NOMO-1 (cell line): ENCODE measurements at regions not wholly inside any gene's neighbourhood (a gene's known extent, or its start where the extent isn't known, plus 50 kb on each side); places are given as distances from the start of the nearest gene placed in this dataset.

Source experiments
- DNase-seq, 2 experiments: peaks; one replicate each; lab custom pipeline; 2025; ENCODE audit not compliant: unreplicated experiment in 2 of 2; lab: John Stamatoyannopoulos, UW

DNA sequence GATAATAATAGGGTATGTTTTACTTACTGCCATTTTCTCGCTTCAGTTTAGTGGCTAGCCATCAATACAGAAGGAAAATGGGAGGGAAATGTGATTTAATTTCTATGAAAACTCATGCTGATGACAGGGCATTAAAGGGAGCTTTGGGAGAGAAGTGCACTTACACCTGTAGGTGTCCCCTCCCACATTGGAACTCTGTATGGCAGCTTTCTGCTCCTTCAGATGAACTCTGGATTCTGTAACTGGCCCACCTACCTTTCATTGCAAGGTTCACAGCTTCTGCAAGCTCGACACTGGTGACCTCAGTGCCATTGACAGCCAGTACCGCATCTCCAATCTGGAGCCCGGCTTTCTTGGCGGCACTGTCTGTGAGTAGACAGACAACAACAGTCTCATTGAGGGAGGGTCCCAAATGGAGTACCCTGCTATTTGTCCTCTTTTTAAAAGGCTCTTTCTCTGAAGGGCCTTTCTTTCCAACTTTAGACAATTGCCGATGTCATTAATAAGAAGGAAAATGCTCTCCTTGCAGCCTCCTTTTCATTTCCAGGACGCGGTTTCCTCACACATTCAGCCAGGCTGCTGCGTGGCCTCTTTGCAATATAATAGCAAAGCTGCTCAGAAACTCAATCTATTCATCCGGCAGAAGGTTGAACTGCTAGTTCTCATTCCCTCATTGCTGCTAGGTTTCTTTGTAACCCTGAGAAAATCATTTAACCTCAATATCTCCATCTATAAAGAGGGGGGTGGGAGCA is 63.6 kb downstream of the NUDT12 start:
- no peak for DNase-seq

DNA sequence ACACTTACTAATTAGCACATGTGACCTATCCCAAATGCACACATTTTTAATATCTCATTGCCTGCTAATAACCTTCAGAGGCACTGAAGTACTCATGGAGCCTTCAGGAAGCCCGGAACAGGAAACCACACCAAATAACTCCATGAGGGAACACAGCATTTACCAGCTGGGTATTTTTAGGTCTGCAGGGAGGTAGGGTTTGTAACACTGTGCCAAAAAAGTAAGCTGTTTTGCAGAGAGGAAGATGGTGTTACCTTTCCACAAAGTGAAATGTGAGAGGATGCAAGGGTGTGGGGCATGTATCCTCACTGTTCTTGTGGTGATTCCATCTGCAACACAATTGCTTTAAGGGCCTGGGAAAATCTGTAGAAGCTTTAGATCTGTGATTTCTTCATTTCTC is 64.4 kb downstream of the NUDT12 start:
- DNase-seq: no peak

DNA sequence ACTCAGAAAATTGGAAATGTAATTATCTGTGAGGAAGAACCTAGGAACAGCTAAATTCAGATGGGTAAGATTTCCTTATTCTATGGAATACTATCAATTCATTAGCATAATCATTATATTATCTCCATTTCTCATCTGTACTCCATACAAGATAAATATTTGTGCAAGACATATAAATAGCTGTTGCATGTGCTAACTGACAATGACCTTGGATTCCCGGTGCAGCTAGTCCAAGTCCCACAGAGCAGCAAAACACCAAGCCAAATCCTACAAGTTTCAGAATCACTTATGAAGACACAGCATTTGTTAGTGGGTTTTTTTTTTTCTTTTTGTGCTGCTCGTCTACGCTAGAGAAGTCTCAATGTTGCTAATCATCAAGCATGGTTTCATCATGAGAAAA is 64.8 kb downstream of the NUDT12 start:
- no peak for DNase-seq

GRCh38 chr5:103490030-103490739 is 72.4 kb downstream of the NUDT12 start:
- no peak for DNase-seq

DNA sequence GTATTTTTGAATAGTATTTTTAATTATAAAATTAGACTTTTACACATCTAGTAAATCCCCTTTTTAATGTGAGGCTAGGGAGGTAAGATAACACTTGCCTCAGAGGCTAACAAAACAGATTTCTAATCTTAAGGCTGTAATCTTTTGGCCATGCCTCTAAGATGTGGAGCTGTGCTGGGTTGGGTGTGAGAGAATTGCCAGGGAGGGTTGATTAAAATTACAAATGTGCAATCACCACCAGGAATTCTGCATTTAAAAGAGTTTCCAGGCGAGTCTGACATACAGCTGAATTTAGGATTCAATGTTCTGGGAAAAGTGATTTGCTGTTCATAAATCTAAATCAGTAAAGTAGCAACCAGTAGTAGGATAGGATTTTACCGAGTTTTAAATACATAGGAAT is 73.3 kb downstream of the NUDT12 start:
- no peak for DNase-seq

DNA sequence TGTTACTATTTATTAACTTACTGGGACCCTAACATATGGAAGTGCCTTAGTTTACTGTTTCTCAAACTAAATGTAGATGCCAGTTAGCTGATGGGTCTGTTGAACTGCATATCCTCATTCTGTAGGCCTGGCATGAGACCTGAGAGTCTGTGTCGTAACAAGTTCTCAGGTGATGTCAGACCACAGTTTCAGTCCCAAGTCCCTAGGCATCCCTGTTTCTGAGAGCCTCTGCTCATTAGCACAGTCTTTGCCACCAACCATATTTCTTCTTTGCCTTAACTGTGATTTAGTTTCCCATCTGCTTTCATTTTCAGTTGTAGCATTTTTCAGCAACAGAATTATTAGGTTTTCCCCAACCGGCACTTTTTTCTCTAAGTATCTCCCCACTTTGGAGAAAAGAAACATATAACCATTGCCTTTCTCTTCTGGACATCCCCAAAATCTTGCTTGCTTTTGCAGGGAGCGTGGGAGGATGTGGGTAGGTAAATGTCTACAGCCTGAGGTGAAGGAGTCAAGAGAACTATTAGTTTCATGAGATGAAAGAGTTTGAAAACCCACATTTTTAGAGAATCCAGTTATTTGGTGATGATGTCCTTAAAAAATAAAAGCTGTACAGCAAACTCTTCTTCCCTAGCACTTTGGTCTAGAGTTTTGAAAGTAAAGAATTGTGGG is 74.6 kb downstream of the NUDT12 start:
- DNase-seq: no peak

- no peak for DNase-seq
These were observed 75.4 kb downstream of the NUDT12 start for GRCh38 chr5:103487218-103487617.

DNA sequence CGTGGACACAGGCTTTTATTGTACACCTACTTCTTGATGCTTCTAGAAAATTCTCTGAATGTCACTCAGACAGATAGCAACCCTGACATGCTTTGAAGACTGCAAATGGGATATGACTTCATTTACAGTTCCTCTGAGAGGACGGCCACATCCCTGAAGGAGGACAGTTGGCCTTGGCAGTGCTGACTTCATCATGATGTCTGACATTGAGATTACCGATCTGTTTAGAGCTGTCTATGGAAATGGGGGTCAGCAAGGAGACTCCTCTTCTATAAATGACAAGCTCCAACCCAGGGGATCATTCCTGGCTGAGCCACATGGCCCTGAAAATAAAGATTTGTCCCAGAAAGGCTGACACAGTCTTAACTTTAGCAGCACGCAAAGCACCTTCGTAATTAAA is 75.8 kb downstream of the NUDT12 start:
- DNase-seq: no peak

DNA sequence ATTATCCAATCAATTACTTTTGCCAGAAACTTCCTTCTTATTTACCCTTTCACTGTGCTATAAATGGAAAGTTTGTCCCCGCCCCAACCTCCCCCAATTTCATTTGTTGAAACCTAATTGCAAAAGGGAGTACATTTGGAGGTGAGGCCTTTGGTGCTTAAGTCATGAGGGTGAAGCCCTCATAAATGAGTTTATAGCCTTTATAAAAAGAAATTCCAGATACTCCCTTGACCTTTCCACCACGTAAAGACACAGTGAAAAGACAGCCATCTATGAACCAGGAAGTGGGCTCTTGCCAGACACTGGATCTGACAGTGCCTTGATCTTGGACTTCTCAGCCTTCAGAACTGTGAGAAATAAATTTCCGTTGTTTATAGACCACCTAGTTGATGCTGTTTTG is 82.3 kb downstream of the NUDT12 start:
- DNase-seq: no peak

DNA sequence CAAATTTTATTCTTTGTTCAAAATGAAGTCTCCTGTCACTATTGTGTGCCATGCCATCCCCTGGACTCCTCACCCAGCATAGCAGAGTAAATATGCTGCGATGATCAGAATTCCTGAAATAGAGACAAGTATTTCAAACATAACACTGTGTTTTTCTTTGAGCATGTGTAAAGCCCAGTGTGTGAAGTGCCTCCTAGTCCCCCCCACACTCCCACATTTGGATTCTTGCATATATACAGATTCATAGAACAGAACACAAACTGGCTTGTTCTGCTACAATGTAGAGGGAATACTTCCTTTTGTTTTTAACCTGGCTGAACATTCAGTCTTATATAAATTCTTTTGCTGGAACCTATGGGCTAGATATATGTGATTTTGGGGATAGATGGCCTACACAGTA is 84.9 kb downstream of the NUDT12 start:
- no peak for DNase-seq

GRCh38 chr5:103476811-103477210 is 85.8 kb downstream of the NUDT12 start:
- DNase-seq: no peak

GRCh38 chr5:103475629-103476240 is 86.9 kb downstream of the NUDT12 start:
- peak in 1 of 2 experiments; percentile 18 for DNase-seq

DNA sequence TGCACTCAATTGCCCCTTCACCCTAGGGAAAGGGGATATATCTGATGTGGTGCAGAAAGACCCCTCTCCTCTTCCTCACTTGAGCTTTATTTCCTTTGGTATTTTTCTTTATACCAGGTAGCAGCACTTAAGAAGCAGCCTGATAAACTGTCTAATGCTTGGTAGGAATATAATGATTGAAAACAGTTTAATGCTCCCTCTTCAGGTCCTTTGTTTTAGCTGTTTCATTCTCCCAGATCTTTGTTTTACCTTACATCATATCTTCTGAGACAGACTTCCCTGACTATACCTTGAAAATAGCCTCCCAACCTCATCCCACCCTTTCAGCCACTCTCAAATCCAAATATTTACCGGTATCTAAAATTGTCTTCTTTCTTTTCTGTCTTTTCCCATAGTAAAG is 87.9 kb downstream of the NUDT12 start:
- no peak for DNase-seq

DNA sequence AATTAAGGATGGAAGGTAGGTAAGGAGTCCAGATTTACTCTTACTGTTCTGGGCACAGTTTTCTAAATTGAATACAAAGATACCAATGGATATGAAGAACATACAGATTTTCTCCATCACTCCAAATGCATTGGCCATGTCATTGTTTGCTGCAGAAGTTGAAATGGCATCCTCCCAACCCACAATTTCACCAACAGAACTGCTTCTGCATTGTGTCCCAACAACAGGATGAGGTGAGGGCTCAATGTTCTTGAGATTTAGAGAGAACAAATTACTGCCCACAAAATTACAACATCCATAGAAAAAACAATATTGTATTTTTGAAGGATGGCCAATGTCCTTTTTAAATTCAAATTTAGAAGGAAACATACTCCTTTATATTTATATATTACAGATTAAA is 88.9 kb downstream of the NUDT12 start:
- DNase-seq: no peak

DNA sequence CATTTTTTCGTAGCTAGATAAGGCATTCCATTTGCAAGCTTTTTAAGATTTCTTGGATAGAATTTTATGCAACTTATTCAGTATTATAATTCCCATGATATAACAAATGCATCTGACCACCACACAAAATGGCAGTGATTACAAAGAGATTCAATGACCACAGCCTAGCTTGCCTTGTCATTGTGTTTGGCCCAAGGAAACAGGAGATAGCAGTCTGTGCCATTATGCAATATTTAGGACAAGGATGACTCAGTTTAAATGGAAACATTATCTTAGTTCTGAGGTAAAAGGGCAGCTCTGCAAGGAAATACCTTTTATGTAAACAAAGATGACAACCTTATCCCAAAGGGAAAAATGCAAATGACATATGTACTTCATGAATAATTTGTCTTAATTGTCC is 89.8 kb downstream of the NUDT12 start:
- peak in 1 of 2 experiments; percentile 4 for DNase-seq

- DNase-seq: no peak
These were observed 90.3 kb downstream of the NUDT12 start for GRCh38 chr5:103472265-103472664.

DNA sequence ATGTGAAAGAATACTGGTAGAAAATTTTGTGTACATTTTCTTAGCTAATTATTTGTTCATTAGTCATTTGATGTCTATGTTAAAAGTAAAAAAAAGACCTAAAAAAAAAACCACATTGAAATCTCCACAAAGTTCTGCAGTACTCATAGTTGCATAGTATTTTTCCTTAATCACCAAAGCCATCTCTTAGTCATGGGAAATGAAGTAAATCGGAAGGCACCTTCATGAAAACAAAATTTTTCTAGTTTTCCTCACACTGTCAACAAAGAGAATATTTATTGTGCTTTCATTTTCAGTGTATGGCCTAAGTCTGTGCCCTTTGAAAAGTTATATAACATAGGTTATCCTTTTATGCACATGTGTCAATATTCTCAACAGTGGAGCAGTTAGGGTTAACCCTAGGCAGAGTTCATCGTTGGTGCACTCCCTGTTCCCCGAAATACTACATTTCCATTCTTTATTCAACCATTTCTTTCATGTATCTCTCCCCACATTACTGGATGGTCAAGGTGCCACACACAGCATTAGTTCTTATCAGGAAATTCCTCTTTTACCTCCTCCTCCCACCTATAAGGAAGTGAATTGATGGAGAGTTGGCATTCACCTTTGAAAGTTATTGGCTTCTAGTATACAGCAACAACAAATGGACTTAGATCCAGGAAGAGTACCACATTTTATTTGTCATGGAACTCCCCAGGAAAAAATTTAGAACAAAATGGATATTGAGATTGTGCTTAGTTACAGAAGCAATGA is 93.1 kb downstream of the NUDT12 start:
- no peak for DNase-seq

GRCh38 chr5:103467831-103468230 is 94.8 kb downstream of the NUDT12 start:
- DNase-seq: no peak

DNA sequence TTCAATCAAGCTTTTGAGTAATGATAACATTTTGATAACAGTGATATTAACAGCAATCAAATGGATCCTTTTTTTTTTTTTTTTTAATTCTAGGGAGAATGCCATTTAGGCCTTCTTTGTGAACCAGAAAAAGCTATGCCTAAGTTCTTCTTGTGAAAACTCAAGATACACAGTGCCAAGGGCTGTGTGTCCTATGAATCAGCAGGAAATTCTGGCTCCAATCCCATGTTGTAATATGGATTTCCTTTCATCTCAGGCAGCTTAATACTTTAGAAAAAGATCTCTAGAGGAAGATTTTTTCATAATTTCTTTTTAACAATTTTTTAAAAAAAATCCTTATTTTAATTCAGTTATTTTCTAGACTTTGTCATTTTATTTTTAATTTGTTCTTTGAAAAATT is 96.1 kb downstream of the NUDT12 start:
- no peak for DNase-seq

GRCh38 chr5:103465891-103466290 is 96.7 kb downstream of the NUDT12 start:
- no peak for DNase-seq
